ENCODE measurements at regions not wholly inside any gene's neighbourhood (a gene's known extent, or its start where the extent isn't known, plus 50 kb on each side); places are given as distances from the start of the nearest gene placed in this dataset.

- no peak for ATAC-seq
- H3K4me1 Mint-ChIP-seq = peaks cover 4% of the 10 kb centered on the region
- no peak overlapping the region for H3K27ac Mint-ChIP-seq
- H3K9me3 Mint-ChIP-seq = peaks cover 13% of the 10 kb centered on the region
- peaks cover 9% of the 10 kb centered on the region for H3K36me3 Mint-ChIP-seq
- peaks cover 9% of the 10 kb centered on the region for H3K27me3 Mint-ChIP-seq
- H3K4me3 Mint-ChIP-seq = no peak overlapping the region
Observed at GRCh38 chr3:159937561-159938166, 51.0 kb upstream of the IL12A start.

GRCh38 chr3:159938714-159939113 is 49.9 kb upstream of the IL12A start:
- H3K4me3 Mint-ChIP-seq = no peak overlapping the region
- peaks cover 4% of the 10 kb centered on the region for H3K4me1 Mint-ChIP-seq
- ATAC-seq = no peak
- peaks cover 10% of the 10 kb centered on the region for H3K9me3 Mint-ChIP-seq
- H3K27ac Mint-ChIP-seq = no peak overlapping the region
- H3K36me3 Mint-ChIP-seq = peaks cover 9% of the 10 kb centered on the region
- H3K27me3 Mint-ChIP-seq = peaks cover 9% of the 10 kb centered on the region

Data from stimulated activated memory B cell treated with anti-CD40 and anti-IgM and Interleukin-4, amounts not matched to agents 10 μg/mL and 1 μg/mL and 100 μg/mL, for 72 hours (primary cell).